ENCODE measurements at regions not wholly inside any gene's neighbourhood (a gene's known extent, or its start where the extent isn't known, plus 50 kb on each side); places are given as distances from the start of the nearest gene placed in this dataset.

DNA sequence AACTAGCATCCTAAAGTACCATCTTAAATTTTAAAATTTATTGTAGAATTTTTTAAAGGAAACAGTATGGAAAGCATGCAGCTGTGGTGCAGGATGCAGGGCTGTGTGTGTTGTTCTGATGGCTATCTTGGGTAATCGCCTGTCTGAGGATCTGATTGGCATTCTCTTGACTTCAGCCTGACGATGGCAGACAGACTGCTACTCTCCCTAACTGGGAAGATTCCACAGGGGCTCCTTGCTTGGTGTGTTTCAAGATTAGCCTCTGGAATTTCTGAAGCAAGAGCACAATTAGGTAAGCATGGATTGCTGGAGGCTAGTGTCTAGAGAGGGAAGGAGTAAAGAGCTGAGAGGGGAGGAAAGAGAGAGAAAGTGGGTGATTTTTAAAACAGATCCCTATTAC is 696.8 kb upstream of the LRFN5 start:
- no peak overlapping the region for H3K27ac Mint-ChIP-seq
- no peaks in the 10 kb centered on the region for H3K36me3 Mint-ChIP-seq
- DNase-seq: no peak
- Histone ChIP-seq H3K4me3 (ENCODE audit: low read length in 2 of 2) (no peak overlapping the region), H3K27ac (ENCODE audit: low read depth, low read length) (no peak overlapping the region), H3K27me3 (ENCODE audit: insufficient read depth, low read length) (no peaks in the 10 kb centered on the region), H3K4me1 (ENCODE audit: insufficient read depth, low read length) (no peaks in the 10 kb centered on the region), H3K36me3 (ENCODE audit: insufficient read depth, low read length) (no peaks in the 10 kb centered on the region), H3K9me3 (ENCODE audit: control insufficient read depth in 1 of 2, low read length in 2 of 2) (no peaks in the 10 kb centered on the region)
- peaks cover 0 to 5% (median 0%) of the 10 kb centered on the region in 8 donors for H3K9me3 Mint-ChIP-seq
- H3K27me3 Mint-ChIP-seq: no peaks in the 10 kb centered on the region
- ChIA-PET CTCF (ENCODE audit: partially characterized antibody) (no interaction called here), POLR2A (ENCODE audit: partially characterized antibody) (no interaction called here)
- H3K4me3 Mint-ChIP-seq: no peak overlapping the region
- intact Hi-C loops (cut with micrococcal nuclease): no loop called here
- H3K4me1 Mint-ChIP-seq: no peaks in the 10 kb centered on the region

DNA sequence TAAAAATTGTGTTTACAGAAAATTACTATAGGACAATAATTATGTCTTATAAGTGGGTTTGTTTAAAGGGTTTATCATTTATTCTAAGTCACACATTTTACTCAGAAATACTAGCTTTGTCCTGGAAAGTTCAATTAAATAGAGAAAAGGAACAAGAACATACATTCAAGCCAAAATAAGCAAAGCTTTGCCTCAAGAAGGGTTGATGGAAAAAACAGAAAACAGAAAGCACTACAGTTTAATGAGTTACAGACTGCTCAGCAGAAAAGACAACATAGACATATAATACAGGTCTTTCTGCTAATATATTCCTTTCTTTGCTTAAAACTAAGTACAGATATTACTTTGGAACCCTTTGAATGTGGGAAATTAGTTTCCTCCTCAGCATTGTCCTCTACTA is 703.0 kb upstream of the LRFN5 start:
- H3K27ac ChIP-seq (ENCODE audit: low read depth, low read length): no peak overlapping the region
- no peak overlapping the region for H3K4me3 ChIP-seq (ENCODE audit: low read length in 2 of 2)
- no peaks in the 10 kb centered on the region for H3K27me3 Mint-ChIP-seq
- H3K9me3 Mint-ChIP-seq: peaks cover 0 to 9% (median under 1%) of the 10 kb centered on the region in 8 donors
- no peak overlapping the region for H3K27ac Mint-ChIP-seq
- ChIA-PET CTCF (ENCODE audit: partially characterized antibody) (no interaction called here), POLR2A (ENCODE audit: partially characterized antibody) (no interaction called here)
- no peaks in the 10 kb centered on the region for H3K9me3 ChIP-seq (ENCODE audit: control insufficient read depth in 1 of 2, low read length in 2 of 2)
- no peaks in the 10 kb centered on the region for H3K4me1 Mint-ChIP-seq
- no peaks in the 10 kb centered on the region for H3K4me1 ChIP-seq (ENCODE audit: insufficient read depth, low read length)
- no peaks in the 10 kb centered on the region for H3K36me3 ChIP-seq (ENCODE audit: insufficient read depth, low read length)
- no peak for DNase-seq
- H3K36me3 Mint-ChIP-seq: no peaks in the 10 kb centered on the region
- no peak overlapping the region for H3K4me3 Mint-ChIP-seq
- no peaks in the 10 kb centered on the region for H3K27me3 ChIP-seq (ENCODE audit: insufficient read depth, low read length)
- intact Hi-C loops (cut with micrococcal nuclease): no loop called here

DNA sequence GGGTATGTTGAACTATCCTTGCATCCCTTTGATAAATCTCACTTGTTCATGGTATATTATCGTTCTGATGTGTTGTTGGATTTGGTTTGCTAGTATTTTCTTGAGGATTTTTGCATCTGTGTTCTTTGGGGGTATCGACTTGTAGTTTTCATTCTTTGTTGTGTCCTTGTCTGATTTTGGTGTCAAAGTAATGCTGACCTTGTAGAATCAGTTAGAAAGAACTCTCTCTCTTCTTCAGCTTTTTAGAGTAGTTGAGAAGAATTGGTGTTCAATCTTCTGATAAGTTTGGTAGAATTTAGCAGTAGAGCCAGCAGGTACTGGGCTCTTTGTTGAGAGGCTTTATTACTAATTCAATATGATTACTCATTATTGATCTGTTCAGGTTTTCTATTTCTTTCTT is 707.2 kb upstream of the LRFN5 start:
- Histone ChIP-seq H3K4me1 (ENCODE audit: insufficient read depth, low read length) (no peaks in the 10 kb centered on the region), H3K27me3 (ENCODE audit: insufficient read depth, low read length) (no peaks in the 10 kb centered on the region), H3K4me3 (ENCODE audit: low read length in 2 of 2) (no peak overlapping the region), H3K36me3 (ENCODE audit: insufficient read depth, low read length) (no peaks in the 10 kb centered on the region), H3K27ac (ENCODE audit: low read depth, low read length) (no peak overlapping the region), H3K9me3 (ENCODE audit: control insufficient read depth in 1 of 2, low read length in 2 of 2) (no peaks in the 10 kb centered on the region)
- H3K4me1 Mint-ChIP-seq: no peaks in the 10 kb centered on the region
- ChIA-PET CTCF (ENCODE audit: partially characterized antibody) (no interaction called here), POLR2A (ENCODE audit: partially characterized antibody) (no interaction called here)
- no peak for DNase-seq
- no peak overlapping the region for H3K4me3 Mint-ChIP-seq
- peaks cover 0 to 12% (median 6%) of the 10 kb centered on the region in 8 donors for H3K9me3 Mint-ChIP-seq
- intact Hi-C loops (cut with micrococcal nuclease): no loop called here
- no peak overlapping the region for H3K27ac Mint-ChIP-seq
- H3K36me3 Mint-ChIP-seq: no peaks in the 10 kb centered on the region
- no peaks in the 10 kb centered on the region for H3K27me3 Mint-ChIP-seq

DNA sequence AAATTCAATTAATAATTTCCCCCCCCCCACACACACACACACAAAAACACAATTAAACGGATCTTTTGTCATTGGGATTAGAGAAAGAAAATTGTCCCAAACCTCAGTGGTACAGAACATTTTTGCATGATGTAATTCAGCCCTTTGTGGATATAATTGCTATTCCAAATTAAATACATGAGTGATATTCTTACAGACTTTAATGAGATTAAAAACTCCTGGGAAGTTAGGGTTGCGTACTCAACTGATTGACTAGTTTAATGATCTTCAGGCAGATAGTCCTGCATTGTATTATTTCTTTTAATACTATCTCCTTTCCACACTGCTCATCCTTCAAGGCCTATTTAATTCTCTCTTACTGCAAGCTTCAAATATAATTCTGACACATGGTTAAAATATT is 711.8 kb upstream of the LRFN5 start:
- ChIA-PET CTCF (ENCODE audit: partially characterized antibody) (no interaction called here), POLR2A (ENCODE audit: partially characterized antibody) (no interaction called here)
- Mint-ChIP-seq H3K27ac (no peak overlapping the region), H3K4me3 (no peak overlapping the region), H3K9me3 (peaks cover 0 to 12% (median 8%) of the 10 kb centered on the region in 8 donors), H3K4me1 (no peaks in the 10 kb centered on the region), H3K36me3 (no peaks in the 10 kb centered on the region), H3K27me3 (no peaks in the 10 kb centered on the region)
- intact Hi-C loops (cut with micrococcal nuclease): no loop called here
- Histone ChIP-seq H3K27ac (ENCODE audit: low read depth, low read length) (no peak overlapping the region), H3K4me3 (ENCODE audit: low read length in 2 of 2) (no peak overlapping the region), H3K36me3 (ENCODE audit: insufficient read depth, low read length) (no peaks in the 10 kb centered on the region), H3K4me1 (ENCODE audit: insufficient read depth, low read length) (no peaks in the 10 kb centered on the region), H3K9me3 (ENCODE audit: control insufficient read depth in 1 of 2, low read length in 2 of 2) (no peaks in the 10 kb centered on the region), H3K27me3 (ENCODE audit: insufficient read depth, low read length) (no peaks in the 10 kb centered on the region)
- DNase-seq: no peak

DNA sequence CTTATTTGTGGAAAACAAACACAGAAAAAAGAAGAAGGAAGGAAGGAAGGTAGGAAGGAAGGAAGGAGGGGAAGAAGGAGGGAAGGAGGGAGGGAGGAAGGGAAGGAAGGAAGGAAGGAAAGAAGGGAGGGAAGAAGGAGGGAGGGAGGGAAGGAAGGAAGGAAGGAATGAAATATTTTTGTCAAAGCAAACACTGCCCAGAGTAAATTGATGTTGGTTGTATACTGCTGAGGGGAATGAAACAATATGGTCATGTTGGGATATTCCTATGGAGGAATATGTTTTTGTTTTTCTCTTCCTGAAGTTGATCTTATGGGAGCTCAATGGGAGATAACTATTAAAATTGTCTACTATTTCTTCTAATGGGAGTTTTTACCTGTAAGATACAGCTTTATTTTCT is 717.5 kb upstream of the LRFN5 start:
- Histone ChIP-seq H3K4me3 (ENCODE audit: low read length in 2 of 2) (no peak overlapping the region), H3K36me3 (ENCODE audit: insufficient read depth, low read length) (no peaks in the 10 kb centered on the region), H3K4me1 (ENCODE audit: insufficient read depth, low read length) (no peaks in the 10 kb centered on the region), H3K27ac (ENCODE audit: low read depth, low read length) (no peak overlapping the region), H3K9me3 (ENCODE audit: control insufficient read depth in 1 of 2, low read length in 2 of 2) (no peaks in the 10 kb centered on the region), H3K27me3 (ENCODE audit: insufficient read depth, low read length) (no peaks in the 10 kb centered on the region)
- Mint-ChIP-seq H3K36me3 (no peaks in the 10 kb centered on the region), H3K4me3 (no peak overlapping the region), H3K4me1 (no peaks in the 10 kb centered on the region), H3K9me3 (peaks cover 0 to 10% (median 2%) of the 10 kb centered on the region in 8 donors), H3K27me3 (no peaks in the 10 kb centered on the region), H3K27ac (no peak overlapping the region)
- POLR2A ChIA-PET (ENCODE audit: partially characterized antibody): no interaction called here
- CTCF ChIA-PET (ENCODE audit: partially characterized antibody): no interaction called here
- intact Hi-C loops (cut with micrococcal nuclease): no loop called here
- DNase-seq: no peak

DNA sequence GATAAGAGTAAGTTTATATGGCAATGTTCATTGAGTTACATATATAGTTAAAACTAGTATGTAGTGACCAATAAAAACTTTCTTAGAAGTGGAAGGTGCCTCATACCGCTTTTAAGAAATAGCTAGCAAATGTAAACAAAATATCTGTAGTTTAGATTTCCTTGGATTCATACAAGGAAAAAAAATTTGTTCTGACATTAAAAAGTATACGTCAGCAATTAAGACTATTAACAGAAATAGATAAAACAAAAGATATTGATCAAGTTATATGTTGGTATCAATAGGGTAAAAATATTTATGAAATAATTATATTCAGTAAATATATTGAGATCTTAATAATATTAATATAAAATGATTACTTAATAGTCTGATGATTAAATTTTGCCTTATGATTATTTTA is 718.8 kb upstream of the LRFN5 start:
- Histone ChIP-seq H3K4me1 (ENCODE audit: insufficient read depth, low read length) (no peaks in the 10 kb centered on the region), H3K4me3 (ENCODE audit: low read length in 2 of 2) (no peak overlapping the region), H3K36me3 (ENCODE audit: insufficient read depth, low read length) (no peaks in the 10 kb centered on the region), H3K27me3 (ENCODE audit: insufficient read depth, low read length) (no peaks in the 10 kb centered on the region), H3K9me3 (ENCODE audit: control insufficient read depth in 1 of 2, low read length in 2 of 2) (no peaks in the 10 kb centered on the region), H3K27ac (ENCODE audit: low read depth, low read length) (no peak overlapping the region)
- intact Hi-C loops (cut with micrococcal nuclease): no loop called here
- Mint-ChIP-seq H3K4me3 (no peak overlapping the region), H3K27ac (no peak overlapping the region), H3K4me1 (no peaks in the 10 kb centered on the region), H3K27me3 (no peaks in the 10 kb centered on the region), H3K9me3 (peaks cover 0 to 10% (median 2%) of the 10 kb centered on the region in 8 donors), H3K36me3 (no peaks in the 10 kb centered on the region)
- ChIA-PET POLR2A (ENCODE audit: partially characterized antibody) (no interaction called here), CTCF (ENCODE audit: partially characterized antibody) (no interaction called here)
- no peak for DNase-seq

DNA sequence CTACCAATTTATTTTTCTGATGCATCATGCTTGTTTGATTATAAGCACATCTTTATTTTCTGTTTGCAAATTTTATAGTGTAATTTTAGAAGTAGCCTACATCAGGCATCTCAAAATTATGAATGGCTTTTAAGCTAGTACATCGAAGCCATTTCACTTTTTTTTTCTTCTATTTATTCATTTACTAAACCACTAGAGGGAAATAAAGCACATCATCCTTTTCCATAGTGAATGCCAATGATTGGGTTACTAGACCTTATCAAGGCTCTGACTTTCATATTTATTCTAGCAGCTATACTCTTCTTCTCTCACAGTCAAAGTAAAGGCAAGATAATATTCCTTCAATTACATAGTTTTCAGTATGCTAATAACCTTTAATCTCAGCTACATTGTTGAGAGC is 736.4 kb upstream of the LRFN5 start:
- Histone ChIP-seq H3K4me1 (ENCODE audit: insufficient read depth, low read length) (no peaks in the 10 kb centered on the region), H3K9me3 (ENCODE audit: control insufficient read depth in 1 of 2, low read length in 2 of 2) (no peaks in the 10 kb centered on the region), H3K4me3 (ENCODE audit: low read length in 2 of 2) (no peak overlapping the region), H3K36me3 (ENCODE audit: insufficient read depth, low read length) (no peaks in the 10 kb centered on the region), H3K27me3 (ENCODE audit: insufficient read depth, low read length) (no peaks in the 10 kb centered on the region), H3K27ac (ENCODE audit: low read depth, low read length) (no peak overlapping the region)
- H3K9me3 Mint-ChIP-seq: peaks cover under 1 to 13% (median 3%) of the 10 kb centered on the region in 8 donors
- H3K4me1 Mint-ChIP-seq: no peaks in the 10 kb centered on the region
- H3K4me3 Mint-ChIP-seq: no peak overlapping the region
- DNase-seq: no peak
- no peak overlapping the region for H3K27ac Mint-ChIP-seq
- no peaks in the 10 kb centered on the region for H3K27me3 Mint-ChIP-seq
- ChIA-PET POLR2A (ENCODE audit: partially characterized antibody) (no interaction called here), CTCF (ENCODE audit: partially characterized antibody) (no interaction called here)
- intact Hi-C loops (cut with micrococcal nuclease): no loop called here
- no peaks in the 10 kb centered on the region for H3K36me3 Mint-ChIP-seq

DNA sequence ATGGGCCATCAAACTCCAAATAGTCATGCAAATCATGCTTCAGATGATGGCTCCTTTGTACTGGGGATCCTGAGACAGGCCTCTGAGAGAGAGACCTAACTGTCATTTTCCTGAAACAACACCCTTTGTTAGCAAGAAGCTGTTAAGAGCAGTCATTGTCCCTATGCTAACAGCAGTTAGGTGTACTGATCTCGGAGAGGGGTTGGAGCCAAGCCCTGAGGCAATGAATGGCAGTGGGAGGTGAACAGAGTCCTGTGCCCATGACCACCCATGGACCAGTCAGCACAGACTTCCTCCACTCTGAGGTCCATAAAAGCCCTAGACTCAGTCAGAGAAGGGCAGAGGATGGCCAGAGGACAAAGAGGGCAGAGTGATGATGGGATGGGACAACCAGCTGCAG is 747.6 kb upstream of the LRFN5 start:
- Histone ChIP-seq H3K36me3 (ENCODE audit: insufficient read depth, low read length) (no peaks in the 10 kb centered on the region), H3K27me3 (ENCODE audit: insufficient read depth, low read length) (no peaks in the 10 kb centered on the region), H3K27ac (ENCODE audit: low read depth, low read length) (no peak overlapping the region), H3K9me3 (ENCODE audit: control insufficient read depth in 1 of 2, low read length in 2 of 2) (no peaks in the 10 kb centered on the region), H3K4me1 (ENCODE audit: insufficient read depth, low read length) (no peaks in the 10 kb centered on the region), H3K4me3 (ENCODE audit: low read length in 2 of 2) (no peak overlapping the region)
- H3K27ac Mint-ChIP-seq: no peak overlapping the region
- H3K36me3 Mint-ChIP-seq: no peaks in the 10 kb centered on the region
- intact Hi-C loops (cut with micrococcal nuclease): no loop called here
- no peaks in the 10 kb centered on the region for H3K4me1 Mint-ChIP-seq
- ChIA-PET CTCF (ENCODE audit: partially characterized antibody) (no interaction called here), POLR2A (ENCODE audit: partially characterized antibody) (no interaction called here)
- no peaks in the 10 kb centered on the region for H3K27me3 Mint-ChIP-seq
- peaks cover under 1 to 28% (median 11%) of the 10 kb centered on the region in 8 donors for H3K9me3 Mint-ChIP-seq
- DNase-seq: no peak
- no peak overlapping the region for H3K4me3 Mint-ChIP-seq

All from CD4-positive, alpha-beta memory T cell (primary cell).